Germinal center (tissue), 1 donor: ENCODE measurements at regions not wholly inside any gene's neighbourhood (a gene's known extent, or its start where the extent isn't known, plus 50 kb on each side); places are given as distances from the start of the nearest gene placed in this dataset.
"Not testable (repeated sequence)": the region's sequence is repeated elsewhere in the genome, so short reads cannot be mapped to it uniquely, and the experiment has no call there.

Experiments
- DNase-seq: peaks from one replicate; pipeline ENCODE4 v3.0.0; 2012; ENCODE audit warnings: mixed read lengths, low spot score

GRCh38 chr4:189511581-189511980, 429.1 kb upstream of the FRG1 start:
- no peak for DNase-seq

GRCh38 chr4:189513421-189513820, 427.3 kb upstream of the FRG1 start:
- DNase-seq, result no peak

- no peak for DNase-seq
These were observed 426.5 kb upstream of the FRG1 start for GRCh38 chr4:189514209-189514608.

GRCh38 chr4:189516902-189517301, 423.8 kb upstream of the FRG1 start:
- no peak for DNase-seq

- no peak for DNase-seq
These were observed 421.5 kb upstream of the FRG1 start for GRCh38 chr4:189519186-189519585.

GRCh38 chr4:189525304-189525703, 415.4 kb upstream of the FRG1 start:
- no peak for DNase-seq

GRCh38 chr4:189530848-189531247, 409.8 kb upstream of the FRG1 start:
- DNase-seq, result no peak

GRCh38 chr4:189533603-189534002, 407.1 kb upstream of the FRG1 start:
- DNase-seq, result no peak

GRCh38 chr4:189547559-189547958, 393.1 kb upstream of the FRG1 start:
- no peak for DNase-seq

GRCh38 chr4:189548484-189549125, 392.1 kb upstream of the FRG1 start:
- no peak for DNase-seq

- not testable (repeated sequence) for DNase-seq
These were observed 388.6 kb upstream of the FRG1 start for GRCh38 chr4:189551931-189552670.

- not testable (repeated sequence) for DNase-seq
These were observed 380.1 kb upstream of the FRG1 start for GRCh38 chr4:189560605-189561004.

- DNase-seq, result not testable (repeated sequence)
These were observed 376.9 kb upstream of the FRG1 start for GRCh38 chr4:189563751-189564150.

GRCh38 chr4:189566271-189566670, 374.4 kb upstream of the FRG1 start:
- DNase-seq, result not testable (repeated sequence)

- not testable (repeated sequence) for DNase-seq
These were observed 373.8 kb upstream of the FRG1 start for GRCh38 chr4:189566900-189567299.

- DNase-seq, result not testable (repeated sequence)
These were observed 361.0 kb upstream of the FRG1 start for GRCh38 chr4:189579645-189580044.

- not testable (repeated sequence) for DNase-seq
These were observed 353.6 kb upstream of the FRG1 start for GRCh38 chr4:189586908-189587632.

GRCh38 chr4:189589201-189589600, 351.5 kb upstream of the FRG1 start:
- not testable (repeated sequence) for DNase-seq

GRCh38 chr4:189592890-189593289, 347.8 kb upstream of the FRG1 start:
- DNase-seq, result no peak

- no peak for DNase-seq
These were observed 343.3 kb upstream of the FRG1 start for GRCh38 chr4:189597341-189597740.

- DNase-seq, result no peak
These were observed 340.4 kb upstream of the FRG1 start for GRCh38 chr4:189600264-189600663.

GRCh38 chr4:189600718-189601435, 339.8 kb upstream of the FRG1 start:
- no peak for DNase-seq
